IMR-90 (cell line): ENCODE measurements at regions not wholly inside any gene's neighbourhood (a gene's known extent, or its start where the extent isn't known, plus 50 kb on each side); places are given as distances from the start of the nearest gene placed in this dataset.

Source experiments
- ATAC-seq: fragments of 200-7000 bp; cut with Tn5 transposase; 2 replicates; pipeline ENCODE4 v1.9.1; 2020; ENCODE audit warnings: low read depth, mild to moderate bottlenecking, moderate library complexity
- BruUV-seq: library from RNA; stranded (reverse); fragments of 400-500 nt; replicated peaks from 2 replicates; lab custom pipeline; 2021; lab: Mats Ljungman, UMichigan
- CTCF ChIA-PET: fragments of 300-600 bp; formaldehyde crosslinking; extraction: SDS; loops from one replicate; lab custom pipeline; 2021; ENCODE audit warnings: antibody characterized with exemption; lab: Yijun Ruan, JAX
- POLR2A ChIA-PET: fragments of 300-600 bp; sonication (Branson Sonifier 250); formaldehyde crosslinking; loops from one replicate; lab custom pipeline; 2022; ENCODE audit warnings: antibody characterized with exemption; ENCODE audit not compliant: unreplicated experiment; lab: Charles Lee
- DNase-seq: peaks from one replicate; pipeline ENCODE4 v3.0.0; 2013
- H2AFZ ChIP-seq: replicated peaks from 2 replicates; pipeline ENCODE3; 2013; ENCODE audit warnings: low read length, mild to moderate bottlenecking; ENCODE audit not compliant: poor library complexity
- H2AK5ac ChIP-seq: 2 replicates; pipeline ENCODE4 v1.6.1; 2013; ENCODE audit warnings: low read depth, low read length, inconsistent platforms
- H2AK9ac ChIP-seq: replicated peaks from 2 replicates; pipeline ENCODE3; 2013; ENCODE audit warnings: mild to moderate bottlenecking, low read depth, low read length, moderate library complexity; ENCODE audit not compliant: poor library complexity
- H2BK120ac ChIP-seq: 2 replicates; pipeline ENCODE4 v1.6.1; 2013; ENCODE audit warnings: low read depth, low read length, inconsistent platforms
- H2BK15ac ChIP-seq: 3 replicates; pipeline ENCODE4 v1.6.1; 2013; ENCODE audit warnings: low read depth, low read length, inconsistent platforms
- H2BK20ac ChIP-seq: 2 replicates; pipeline ENCODE4 v1.6.1; 2013; ENCODE audit warnings: low read depth, mild to moderate bottlenecking, inconsistent platforms, low read length, moderate library complexity
- H2BK5ac ChIP-seq: 2 replicates; pipeline ENCODE4 v1.6.1; 2013; ENCODE audit warnings: mild to moderate bottlenecking, low read depth, low read length, inconsistent platforms; ENCODE audit not compliant: poor library complexity, severe bottlenecking
- H3K14ac ChIP-seq: replicated peaks from 2 replicates; pipeline ENCODE4 v1.6.1; 2013; ENCODE audit warnings: low read depth, low read length, inconsistent platforms
- H3K18ac ChIP-seq: 2 replicates; pipeline ENCODE4 v1.6.1; 2013; ENCODE audit warnings: low read depth, low read length, control low read depth
- H3K23ac ChIP-seq: 2 replicates; pipeline ENCODE4 v1.6.1; 2013; ENCODE audit warnings: low read depth, low read length, inconsistent platforms
- H3K27ac ChIP-seq: 2 replicates; pipeline ENCODE4 v1.5.1; 2013; ENCODE audit warnings: mild to moderate bottlenecking, control low read depth, low read length; ENCODE audit not compliant: insufficient read depth
- H3K27me3 ChIP-seq: 2 replicates; pipeline ENCODE4 v1.6.1; 2013; ENCODE audit warnings: low read length; ENCODE audit not compliant: control insufficient read depth, insufficient read depth
- H3K36me3 ChIP-seq: 2 replicates; pipeline ENCODE4 v1.6.1; 2013; ENCODE audit warnings: low read length, mixed read lengths; ENCODE audit not compliant: control insufficient read depth, insufficient read depth
- H3K4ac ChIP-seq: 2 replicates; pipeline ENCODE4 v1.6.1; 2013; ENCODE audit warnings: low read depth, low read length, inconsistent platforms
- H3K4me1 ChIP-seq: 2 replicates; pipeline ENCODE4 v1.6.1; 2013; ENCODE audit warnings: low read length, mixed read lengths; ENCODE audit not compliant: control insufficient read depth, insufficient read depth
- H3K4me2 ChIP-seq: 2 replicates; pipeline ENCODE4 v1.6.1; 2013; ENCODE audit warnings: low read depth, mild to moderate bottlenecking, control low read depth, low read length, moderate library complexity
- H3K4me3 ChIP-seq: 2 replicates; pipeline ENCODE4 v1.5.1; 2013; ENCODE audit warnings: low read depth, mild to moderate bottlenecking, control low read depth, low read length, moderate library complexity; ENCODE audit not compliant: insufficient read depth
- H3K56ac ChIP-seq: 2 replicates; pipeline ENCODE4 v1.6.1; 2013; ENCODE audit warnings: low read length, inconsistent platforms; ENCODE audit not compliant: insufficient read depth; ENCODE audit errors: extremely low read depth
- H3K79me1 ChIP-seq, 2 experiments: 2 replicates each; pipeline ENCODE4 v1.6.1; 2013; ENCODE audit warnings: low read length in 2 of 2, inconsistent platforms in 1 of 2, low read depth in 1 of 2
- H3K9ac ChIP-seq: 2 replicates; pipeline ENCODE4 v1.6.1; 2013; ENCODE audit warnings: low read depth, low read length, control low read depth
- H3K9me1 ChIP-seq: 2 replicates; pipeline ENCODE4 v1.6.1; 2013; ENCODE audit warnings: low read length, inconsistent platforms; ENCODE audit not compliant: insufficient read depth
- H3K9me3 ChIP-seq: 2 replicates; pipeline ENCODE4 v1.6.1; 2013; ENCODE audit warnings: low read length; ENCODE audit not compliant: control insufficient read depth, insufficient read depth
- H4K20me1 ChIP-seq: 2 replicates; pipeline ENCODE4 v1.6.1; 2013; ENCODE audit warnings: low read length, inconsistent platforms; ENCODE audit not compliant: insufficient read depth
- H4K5ac ChIP-seq: 2 replicates; pipeline ENCODE4 v1.6.1; 2013; ENCODE audit warnings: mild to moderate bottlenecking, low read depth, low read length, control low read depth
- H4K8ac ChIP-seq, 2 experiments: 2 replicates each; pipeline ENCODE4 v1.6.1; 2013; ENCODE audit warnings: low read depth in 2 of 2, low read length in 2 of 2, control low read depth in 1 of 2, inconsistent platforms in 1 of 2
- H4K91ac ChIP-seq: 2 replicates; pipeline ENCODE4 v1.6.1; 2013; ENCODE audit warnings: low read depth, low read length, inconsistent platforms; ENCODE audit not compliant: insufficient read depth
- BHLHE40 ChIP-seq: fragments of 150-350 bp; IDR thresholded peaks from 2 replicates; pipeline ENCODE4 v1.6.1; 2016; ENCODE audit warnings: mild to moderate bottlenecking, low read depth, low read length
- CEBPB ChIP-seq: IDR thresholded peaks from 2 replicates; pipeline ENCODE4 v1.6.1; 2012; ENCODE audit warnings: low read depth, low read length, improper control_type of control experiment
- CHD1 ChIP-seq: IDR thresholded peaks from 2 replicates; pipeline ENCODE4 v1.6.1; 2012; ENCODE audit warnings: low read depth, low read length, improper control_type of control experiment
- CTCF ChIP-seq: conservative IDR thresholded peaks from 2 replicates; pipeline ENCODE4 v1.5.1; 2012; ENCODE audit warnings: mild to moderate bottlenecking, low read depth, low read length, improper control_type of control experiment
- ELK1 ChIP-seq: fragments of 150-350 bp; IDR thresholded peaks from 2 replicates; pipeline ENCODE4 v1.6.1; 2016; ENCODE audit warnings: low read depth, mild to moderate bottlenecking, low read length, moderate library complexity, borderline replicate concordance
- FOS ChIP-seq: fragments of 150-350 bp; IDR thresholded peaks from 2 replicates; pipeline ENCODE4 v1.6.1; 2016; ENCODE audit warnings: low read depth, low read length
- MAFK ChIP-seq: IDR thresholded peaks from 2 replicates; pipeline ENCODE4 v1.6.1; 2012; ENCODE audit warnings: low read depth, low read length, improper control_type of control experiment
- MAZ ChIP-seq: IDR thresholded peaks from 2 replicates; pipeline ENCODE4 v1.6.1; 2012; ENCODE audit warnings: low read depth, mild to moderate bottlenecking, low read length, improper control_type of control experiment, moderate library complexity, borderline replicate concordance
- MXI1 ChIP-seq: IDR thresholded peaks from 2 replicates; pipeline ENCODE4 v1.6.1; 2012; ENCODE audit warnings: low read depth, mild to moderate bottlenecking, low read length, moderate library complexity, borderline replicate concordance
- NFE2L2 ChIP-seq: fragments of 150-350 bp; IDR thresholded peaks from 2 replicates; pipeline ENCODE4 v1.6.1; 2016; ENCODE audit warnings: low read depth, mild to moderate bottlenecking, low read length
- POLR2A ChIP-seq: IDR thresholded peaks from 2 replicates; pipeline ENCODE4 v1.6.1; 2012; ENCODE audit warnings: mild to moderate bottlenecking, low read depth, low read length
- RAD21 ChIP-seq: IDR thresholded peaks from 2 replicates; pipeline ENCODE4 v1.6.1; 2012; ENCODE audit warnings: low read length, improper control_type of control experiment
- RCOR1 ChIP-seq: IDR thresholded peaks from 2 replicates; pipeline ENCODE4 v1.6.1; 2012; ENCODE audit warnings: mild to moderate bottlenecking, low read length, improper control_type of control experiment; ENCODE audit not compliant: insufficient replicate concordance
- RFX5 ChIP-seq: IDR thresholded peaks from 2 replicates; pipeline ENCODE4 v1.8.0; 2012; ENCODE audit warnings: low read depth, mild to moderate bottlenecking, low read length, moderate library complexity
- SMC3 ChIP-seq: fragments of 150-350 bp; IDR thresholded peaks from 2 replicates; pipeline ENCODE4 v1.6.1; 2016; ENCODE audit warnings: low read depth, mild to moderate bottlenecking, antibody characterized with exemption, low read length, moderate library complexity
- USF2 ChIP-seq: fragments of 150-350 bp; IDR thresholded peaks from 2 replicates; pipeline ENCODE4 v1.6.1; 2017; ENCODE audit warnings: mild to moderate bottlenecking, antibody characterized with exemption, low read length, low read depth
- WGBS, 2 experiments: methylation state at CpG; one replicate each; pipeline versions ENCODE4 v1.1.5 to v1.1.7; 2013; ENCODE audit warnings: missing lambda C conversion rate in 2 of 2; ENCODE audit not compliant: insufficient read length in 1 of 2; ENCODE audit errors: extremely low coverage in 2 of 2; 5-methylcytosine and 5-hydroxymethylcytosine counted together
- dilution Hi-C: fragments of 300-500 bp; cut with HindIII; formaldehyde crosslinking; loops from one replicate; pipeline ENCODE4 v1.14.3; 2018; ENCODE audit warnings: low sequenced_read_pairs; ENCODE audit not compliant: unreplicated experiment
- in situ Hi-C: fragments of 300-500 bp; cut with MboI; formaldehyde crosslinking; loops from 3 replicates; pipeline ENCODE4 v1.14.3; 2019; ENCODE audit warnings: low sequenced_read_pairs, inconsistent platforms, mixed read lengths
- intact Hi-C: fragments of 100-400 bp; cut with micrococcal nuclease; formaldehyde crosslinking; loops from 2 replicates; pipeline ENCODE4 v1.10.0; 2022

GRCh38 chr2:129242269-129242668 lies 737.2 kb upstream of the RAB6C start:
- ATAC-seq = no peak

More at GRCh38 chr2:129242269-129242668, 737.2 kb upstream of the RAB6C start:
- Histone ChIP-seq H3K18ac (no peak overlapping the region), H2BK15ac (no peak overlapping the region), H4K8ac (no peak overlapping the region), H3K27me3 (no peaks in the 10 kb centered on the region), H3K27ac (no peak overlapping the region), H4K20me1 (no peaks in the 10 kb centered on the region), H2BK20ac (no peak overlapping the region), H2AFZ (no peak overlapping the region), H3K9me1 (no peaks in the 10 kb centered on the region), H3K9ac (no peak overlapping the region), H3K56ac (no peak overlapping the region), H3K4me3 (no peak overlapping the region), H3K14ac (no peak overlapping the region), H2BK120ac (no peak overlapping the region), H4K91ac (no peak overlapping the region), H3K9me3 (peaks cover 29% of the 10 kb centered on the region), H3K79me1 (no peaks in the 10 kb centered on the region), H4K5ac (no peak overlapping the region), H3K4me2 (no peak overlapping the region), H3K4me1 (no peaks in the 10 kb centered on the region), H2AK9ac (no peak overlapping the region), H2BK5ac (no peak overlapping the region), H3K36me3 (no peaks in the 10 kb centered on the region), H2AK5ac (no peak overlapping the region), H3K4ac (no peak overlapping the region), H3K23ac (no peak overlapping the region)
- WGBS, 2 experiments = 67% methylated on average over 1 of the region's 5 CpGs; no CpG with 5 or more reads in 1 of the 2 experiments
- dilution Hi-C loops (no loop called here), intact Hi-C loops (no loop called here), in situ Hi-C loops (no loop called here)
- ChIA-PET CTCF (no interaction called here), POLR2A (no interaction called here)
- TF ChIP-seq CHD1 (no peak), FOS (no peak), RCOR1 (no peak), NFE2L2 (no peak), POLR2A (no peak), SMC3 (no peak), BHLHE40 (no peak), USF2 (no peak), RAD21 (no peak), MXI1 (no peak), CEBPB (no peak), MAFK (no peak), RFX5 (no peak), ELK1 (no peak), CTCF (no peak), MAZ (no peak)
- no TSS peak for BruUV-seq
- no peak for DNase-seq
